ENCODE measurements at regions not wholly inside any gene's neighbourhood (a gene's known extent, or its start where the extent isn't known, plus 50 kb on each side); places are given as distances from the start of the nearest gene placed in this dataset.

DNA sequence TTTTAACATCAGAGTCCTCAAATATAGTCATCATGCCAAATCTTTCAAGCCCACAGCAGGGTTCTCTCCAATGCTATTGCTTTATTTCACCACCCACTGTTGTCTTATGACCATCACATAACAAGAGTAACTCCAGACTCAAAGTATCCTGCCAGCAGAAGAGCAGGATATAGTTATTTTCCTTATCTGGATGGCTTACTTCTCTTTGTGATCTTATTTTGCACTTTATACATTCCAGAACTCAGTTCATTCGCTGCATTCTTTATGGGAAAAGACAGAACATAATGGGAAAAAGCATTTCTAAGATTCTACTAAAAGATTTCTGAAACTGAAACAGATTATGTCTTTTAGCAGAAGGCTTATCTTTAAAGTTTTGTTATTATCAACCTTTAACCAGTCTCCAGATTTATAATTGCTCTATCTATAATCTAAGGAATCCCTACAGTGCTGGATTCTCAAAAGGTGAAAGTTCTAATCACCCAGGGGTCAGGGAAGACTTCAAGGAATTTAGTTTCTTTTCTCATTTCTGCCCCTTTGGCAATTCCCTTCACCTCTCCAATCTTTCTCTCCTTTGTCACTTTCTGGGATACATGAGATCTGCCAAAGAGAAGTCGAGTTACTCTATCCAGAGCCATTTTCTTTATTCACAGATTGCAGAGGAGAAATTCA lies 190.4 kb downstream of the TPBG start (continued):
- TF ChIP-seq CBFB (IDR thresholded peaks at IDR 0.05; ENCODE audit: low read depth) (no peak), NR2F1 (conservative IDR thresholded peaks at IDR 0.05) (no peak), USF1 (IDR thresholded peaks at IDR 0.05; ENCODE audit: borderline replicate concordance, extremely low read length, insufficient read depth, low read depth, low read length) (no peak), NFYB (IDR thresholded peaks at IDR 0.05; ENCODE audit: insufficient read depth, low read depth, low read length) (no peak), CREM (IDR thresholded peaks at IDR 0.05; ENCODE audit: low read depth) (no peak)

GRCh38 chr6:82554666-82555065 lies 191.0 kb downstream of the TPBG start:
- Histone ChIP-seq H3K79me2 (ENCODE audit: control insufficient read depth, insufficient read depth, low read length) (no peaks in the 10 kb centered on the region), H3K27me3 (replicated peaks in 1 of 2; ENCODE audit: control insufficient read depth in 2 of 2, insufficient read depth in 2 of 2, low read length in 1 of 2) (no peaks in the 10 kb centered on the region), H3K9me3 (replicated peaks; ENCODE audit: control insufficient read depth, insufficient read depth, low read length) (no peaks in the 10 kb centered on the region), H3K36me3 (ENCODE audit: control insufficient read depth in 2 of 2, insufficient read depth in 2 of 2, low read length in 1 of 2) (no peaks in the 10 kb centered on the region), H3K4me2 (ENCODE audit: control insufficient read depth, insufficient read depth) (no peak overlapping the region), H4K20me1 (ENCODE audit: control insufficient read depth, insufficient read depth) (no peaks in the 10 kb centered on the region), H3K4me3 (no peak overlapping the region), H2AFZ (ENCODE audit: control insufficient read depth, low read depth, low read length) (no peak overlapping the region), H3K27ac (ENCODE audit: control insufficient read depth, insufficient read depth) (no peak overlapping the region), H3K4me1 (ENCODE audit: control insufficient read depth, insufficient read depth, low read length) (no peaks in the 10 kb centered on the region), H3K9ac (ENCODE audit: control insufficient read depth, insufficient read depth, low read length) (no peak overlapping the region)
- in situ Hi-C loops (cut with MboI), result no loop called here
- ChIA-PET POLR2A (interaction anchor here (0.6 kb wide), 1 partner anchor 184 kb away, joined by 3 read pairs; no protein-coding TSS in a partner anchor), RAD21 (ENCODE audit: unreplicated experiment) (no interaction called here), SMC1A (ENCODE audit: uncharacterized antibody, unreplicated experiment) (no interaction called here), CTCF (no interaction called here)
- TF ChIP-seq ATF7 (IDR thresholded peaks at IDR 0.05; ENCODE audit: low read depth) (no peak), TCF7 (IDR thresholded peaks at IDR 0.05; ENCODE audit: borderline replicate concordance) (no peak), MEF2B (IDR thresholded peaks at IDR 0.05; ENCODE audit: partially characterized antibody, poor library complexity, severe bottlenecking) (no peak), PAX8 (IDR thresholded peaks at IDR 0.05) (no peak), SREBF1 (IDR thresholded peaks at IDR 0.05; ENCODE audit: low read length) (no peak), ZBED1 (IDR thresholded peaks at IDR 0.05; ENCODE audit: borderline replicate concordance) (no peak), PKNOX1 (IDR thresholded peaks at IDR 0.05) (no peak)
- TF ChIP-seq, protein P1, sequence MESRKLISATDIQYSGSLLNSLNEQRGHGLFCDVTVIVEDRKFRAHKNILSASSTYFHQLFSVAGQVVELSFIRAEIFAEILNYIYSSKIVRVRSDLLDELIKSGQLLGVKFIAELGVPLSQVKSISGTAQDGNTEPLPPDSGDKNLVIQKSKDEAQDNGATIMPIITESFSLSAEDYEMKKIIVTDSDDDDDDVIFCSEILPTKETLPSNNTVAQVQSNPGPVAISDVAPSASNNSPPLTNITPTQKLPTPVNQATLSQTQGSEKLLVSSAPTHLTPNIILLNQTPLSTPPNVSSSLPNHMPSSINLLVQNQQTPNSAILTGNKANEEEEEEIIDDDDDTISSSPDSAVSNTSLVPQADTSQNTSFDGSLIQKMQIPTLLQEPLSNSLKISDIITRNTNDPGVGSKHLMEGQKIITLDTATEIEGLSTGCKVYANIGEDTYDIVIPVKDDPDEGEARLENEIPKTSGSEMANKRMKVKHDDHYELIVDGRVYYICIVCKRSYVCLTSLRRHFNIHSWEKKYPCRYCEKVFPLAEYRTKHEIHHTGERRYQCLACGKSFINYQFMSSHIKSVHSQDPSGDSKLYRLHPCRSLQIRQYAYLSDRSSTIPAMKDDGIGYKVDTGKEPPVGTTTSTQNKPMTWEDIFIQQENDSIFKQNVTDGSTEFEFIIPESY (IDR thresholded peaks at IDR 0.05), result no peak
- DNase-seq (ENCODE audit: low read depth, low spot score), result no peak
- 53% methylated on average over 1 of the region's 1 CpG for WGBS (ENCODE audit: insufficient coverage, insufficient replicate concordance, low lambda C conversion rate, missing lambda C conversion rate)
- BruUV-seq (replicated peaks), result no TSS peak
- no peak for FAIRE-seq
- intact Hi-C loops (cut with micrococcal nuclease; ENCODE audit: unreplicated experiment), result no loop called here
- ATAC-seq, result no peak
